ENCODE measurements at regions not wholly inside any gene's neighbourhood (a gene's known extent, or its start where the extent isn't known, plus 50 kb on each side); places are given as distances from the start of the nearest gene placed in this dataset.

GRCh38 chr10:55200020-55200419 is 399.0 kb upstream of the PCDH15 start:
- TF ChIP-seq CTCF (conservative IDR thresholded peaks at IDR 0.05) (no peak), EZH2 (IDR thresholded peaks at IDR 0.05; ENCODE audit: low read depth) (no peak)
- no peak for DNase-seq

GRCh38 chr10:55191236-55191860 is 390.3 kb upstream of the PCDH15 start:
- no TSS peak for BruUV-seq (replicated peaks)
- no peak for TF ChIP-seq EZH2 (IDR thresholded peaks at IDR 0.05; ENCODE audit: low read depth)
- TF ChIP-seq CTCF (conservative IDR thresholded peaks at IDR 0.05), result no peak
- H3K4me2 ChIP-seq, result no peak overlapping the region
- POLR2A ChIA-PET (ENCODE audit: unreplicated experiment), result no interaction called here
- intact Hi-C loops (cut with micrococcal nuclease; ENCODE audit: unreplicated experiment), result no loop called here
- no peaks in the 10 kb centered on the region for H3K79me2 ChIP-seq (ENCODE audit: low read depth)
- H3K4me3 ChIP-seq, result no peak overlapping the region
- H3K9me3 ChIP-seq (ENCODE audit: insufficient read depth, low read depth), result no peaks in the 10 kb centered on the region
- H3K27ac ChIP-seq, result no peak overlapping the region
- no peaks in the 10 kb centered on the region for H4K20me1 ChIP-seq (ENCODE audit: insufficient read depth)
- CTCF ChIA-PET, result no interaction called here
- DNase-seq, result peak in 1 of 2 experiments; percentile 75
- H3F3A ChIP-seq (ENCODE audit: insufficient read depth, low read depth), result no peaks in the 10 kb centered on the region
- no peaks in the 10 kb centered on the region for H3K27me3 ChIP-seq (ENCODE audit: insufficient read depth, low read depth)
- no peak overlapping the region for H2AFZ ChIP-seq
- H3K9me2 ChIP-seq (ENCODE audit: insufficient read depth), result no peaks in the 10 kb centered on the region
- no peaks in the 10 kb centered on the region for H3K36me3 ChIP-seq (ENCODE audit: low read depth)
- 0 out of 2 replicates have a peak, but pooled peaks cover 9% of the 10 kb centered on the region for H3K4me1 ChIP-seq (replicated peaks; ENCODE audit: insufficient read depth)

More at GRCh38 chr10:55200020-55200419, 399.0 kb upstream of the PCDH15 start:
- no peaks in the 10 kb centered on the region for H3K9me3 ChIP-seq (ENCODE audit: insufficient read depth, low read depth)
- no peaks in the 10 kb centered on the region for H4K20me1 ChIP-seq (ENCODE audit: insufficient read depth)
- no peak overlapping the region for H3K4me3 ChIP-seq
- no peaks in the 10 kb centered on the region for H3K79me2 ChIP-seq (ENCODE audit: low read depth)
- H3K4me2 ChIP-seq, result no peak overlapping the region
- H3K4me1 ChIP-seq (replicated peaks; ENCODE audit: insufficient read depth), result no peaks in the 10 kb centered on the region
- H3K9me2 ChIP-seq (ENCODE audit: insufficient read depth), result no peaks in the 10 kb centered on the region; the same call in 1 of the 2 replicates
- no peak overlapping the region for H2AFZ ChIP-seq
- no peaks in the 10 kb centered on the region for H3K27me3 ChIP-seq (ENCODE audit: insufficient read depth, low read depth)
- H3F3A ChIP-seq (ENCODE audit: insufficient read depth, low read depth), result no peaks in the 10 kb centered on the region
- CTCF ChIA-PET, result no interaction called here
- POLR2A ChIA-PET (ENCODE audit: unreplicated experiment), result no interaction called here
- intact Hi-C loops (cut with micrococcal nuclease; ENCODE audit: unreplicated experiment), result no loop called here
- H3K36me3 ChIP-seq (ENCODE audit: low read depth), result no peaks in the 10 kb centered on the region
- H3K27ac ChIP-seq, result no peak overlapping the region
- BruUV-seq (replicated peaks), result no TSS peak

GRCh38 chr10:55183993-55184392 is 383.0 kb upstream of the PCDH15 start:
- ChIA-PET CTCF (no interaction called here), POLR2A (ENCODE audit: unreplicated experiment) (no interaction called here)
- H3F3A ChIP-seq (ENCODE audit: insufficient read depth, low read depth), result no peaks in the 10 kb centered on the region
- H4K20me1 ChIP-seq (ENCODE audit: insufficient read depth), result no peaks in the 10 kb centered on the region
- H3K27me3 ChIP-seq (ENCODE audit: insufficient read depth, low read depth), result no peaks in the 10 kb centered on the region
- no peak for DNase-seq
- H3K36me3 ChIP-seq (ENCODE audit: low read depth), result no peaks in the 10 kb centered on the region
- no peaks in the 10 kb centered on the region for H3K9me2 ChIP-seq (ENCODE audit: insufficient read depth)
- TF ChIP-seq CTCF (conservative IDR thresholded peaks at IDR 0.05), result no peak
- no peak for TF ChIP-seq EZH2 (IDR thresholded peaks at IDR 0.05; ENCODE audit: low read depth)
- no peaks in the 10 kb centered on the region for H3K79me2 ChIP-seq (ENCODE audit: low read depth)
- no peak overlapping the region for H3K4me3 ChIP-seq
- H3K9me3 ChIP-seq (ENCODE audit: insufficient read depth, low read depth), result no peaks in the 10 kb centered on the region
- no peak overlapping the region for H3K4me2 ChIP-seq
- intact Hi-C loops (cut with micrococcal nuclease; ENCODE audit: unreplicated experiment), result no loop called here
- H3K4me1 ChIP-seq (replicated peaks; ENCODE audit: insufficient read depth), result no peaks in the 10 kb centered on the region
- H3K27ac ChIP-seq, result no peak overlapping the region
- H2AFZ ChIP-seq, result no peak overlapping the region
- BruUV-seq (replicated peaks), result no TSS peak
